ENCODE measurements at regions not wholly inside any gene's neighbourhood (a gene's known extent, or its start where the extent isn't known, plus 50 kb on each side); places are given as distances from the start of the nearest gene placed in this dataset.
"Not testable (repeated sequence)": the region's sequence is repeated elsewhere in the genome, so short reads cannot be mapped to it uniquely, and the experiment has no call there.

DNA sequence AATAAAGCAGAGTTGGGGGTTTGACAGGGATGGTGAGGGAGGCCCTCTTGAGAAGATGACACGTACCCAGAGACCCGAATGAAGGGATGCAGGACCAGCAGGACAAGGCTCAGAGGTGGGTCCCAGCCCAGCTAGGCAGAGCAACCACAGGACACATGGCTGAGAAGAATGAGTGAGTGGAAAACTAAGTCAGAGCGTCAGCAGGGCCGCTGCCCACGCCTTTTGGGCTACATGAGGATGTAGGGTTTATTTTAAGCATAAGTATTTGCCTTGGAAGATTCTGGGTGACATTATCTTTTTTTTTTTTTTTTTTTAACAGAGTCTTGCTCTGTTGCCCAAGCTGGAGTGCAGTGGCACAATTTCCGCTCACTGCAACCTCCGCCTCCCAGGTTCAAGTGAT, 176.0 kb downstream of the TMEM132E start:
- DNase-seq (ENCODE audit: low spot score): no peak
- in situ Hi-C loops (cut with MboI; ENCODE audit: low pct_unique_long_range_greater_than_20kb, low sequenced_read_pairs, unreplicated experiment): no loop called here

DNA sequence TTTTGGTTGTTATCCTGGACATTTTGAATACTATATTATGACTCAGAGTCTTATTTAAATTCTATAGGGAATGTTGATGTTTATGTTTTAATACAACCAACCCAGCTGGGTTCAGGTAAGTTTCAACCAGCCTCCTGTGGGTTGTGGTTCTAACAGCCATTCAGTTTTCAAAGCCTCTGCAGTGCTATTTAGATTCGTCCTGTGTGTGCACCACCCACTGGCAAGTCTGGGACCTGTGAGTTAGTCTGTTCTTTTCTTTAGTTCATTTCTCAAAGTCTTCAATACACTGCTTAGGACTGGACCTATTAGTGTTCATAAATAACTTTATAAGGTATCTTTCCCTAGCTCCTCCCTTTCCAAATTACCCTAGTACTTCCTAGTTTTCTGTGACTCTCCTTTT, 170.6 kb downstream of the TMEM132E start:
- TF ChIP-seq, protein P1, sequence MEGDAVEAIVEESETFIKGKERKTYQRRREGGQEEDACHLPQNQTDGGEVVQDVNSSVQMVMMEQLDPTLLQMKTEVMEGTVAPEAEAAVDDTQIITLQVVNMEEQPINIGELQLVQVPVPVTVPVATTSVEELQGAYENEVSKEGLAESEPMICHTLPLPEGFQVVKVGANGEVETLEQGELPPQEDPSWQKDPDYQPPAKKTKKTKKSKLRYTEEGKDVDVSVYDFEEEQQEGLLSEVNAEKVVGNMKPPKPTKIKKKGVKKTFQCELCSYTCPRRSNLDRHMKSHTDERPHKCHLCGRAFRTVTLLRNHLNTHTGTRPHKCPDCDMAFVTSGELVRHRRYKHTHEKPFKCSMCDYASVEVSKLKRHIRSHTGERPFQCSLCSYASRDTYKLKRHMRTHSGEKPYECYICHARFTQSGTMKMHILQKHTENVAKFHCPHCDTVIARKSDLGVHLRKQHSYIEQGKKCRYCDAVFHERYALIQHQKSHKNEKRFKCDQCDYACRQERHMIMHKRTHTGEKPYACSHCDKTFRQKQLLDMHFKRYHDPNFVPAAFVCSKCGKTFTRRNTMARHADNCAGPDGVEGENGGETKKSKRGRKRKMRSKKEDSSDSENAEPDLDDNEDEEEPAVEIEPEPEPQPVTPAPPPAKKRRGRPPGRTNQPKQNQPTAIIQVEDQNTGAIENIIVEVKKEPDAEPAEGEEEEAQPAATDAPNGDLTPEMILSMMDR (IDR thresholded peaks at IDR 0.05; ENCODE audit: extremely low read depth, insufficient read depth, missing control alignments): no peak
- in situ Hi-C loops (cut with MboI; ENCODE audit: low pct_unique_long_range_greater_than_20kb, low sequenced_read_pairs, unreplicated experiment): no loop called here
- DNase-seq (ENCODE audit: low spot score): no peak

More for the DNA sequence above, 176.0 kb downstream of the TMEM132E start:
- TF ChIP-seq, protein P1 (IDR thresholded peaks at IDR 0.05; ENCODE audit: extremely low read depth, insufficient read depth, missing control alignments): no peak

DNA sequence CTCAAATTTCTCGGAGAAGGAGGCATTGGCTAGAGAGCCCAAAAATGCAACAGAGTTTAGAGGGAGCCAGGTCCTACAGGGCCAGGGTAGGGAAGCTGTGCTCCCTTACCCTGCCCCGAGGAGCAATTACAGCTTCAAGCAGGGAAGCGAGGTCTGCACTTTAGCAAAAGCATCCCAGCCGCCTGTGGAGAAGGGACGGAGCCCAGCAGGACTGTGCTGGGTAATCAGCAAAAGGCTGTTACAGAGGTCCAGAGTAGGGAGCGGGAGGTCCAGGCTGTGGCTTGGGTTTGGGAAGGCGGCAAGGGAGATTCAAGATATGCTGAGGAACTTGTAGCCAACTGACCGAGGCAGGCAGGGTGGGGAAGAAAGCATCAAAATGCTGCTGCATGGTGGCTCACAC, 162.6 kb downstream of the TMEM132E start:
- in situ Hi-C loops (cut with MboI; ENCODE audit: low pct_unique_long_range_greater_than_20kb, low sequenced_read_pairs, unreplicated experiment): no loop called here
- TF ChIP-seq, protein P1 (IDR thresholded peaks at IDR 0.05; ENCODE audit: extremely low read depth, insufficient read depth, missing control alignments): no peak
- no peak for DNase-seq (ENCODE audit: low spot score)

DNA sequence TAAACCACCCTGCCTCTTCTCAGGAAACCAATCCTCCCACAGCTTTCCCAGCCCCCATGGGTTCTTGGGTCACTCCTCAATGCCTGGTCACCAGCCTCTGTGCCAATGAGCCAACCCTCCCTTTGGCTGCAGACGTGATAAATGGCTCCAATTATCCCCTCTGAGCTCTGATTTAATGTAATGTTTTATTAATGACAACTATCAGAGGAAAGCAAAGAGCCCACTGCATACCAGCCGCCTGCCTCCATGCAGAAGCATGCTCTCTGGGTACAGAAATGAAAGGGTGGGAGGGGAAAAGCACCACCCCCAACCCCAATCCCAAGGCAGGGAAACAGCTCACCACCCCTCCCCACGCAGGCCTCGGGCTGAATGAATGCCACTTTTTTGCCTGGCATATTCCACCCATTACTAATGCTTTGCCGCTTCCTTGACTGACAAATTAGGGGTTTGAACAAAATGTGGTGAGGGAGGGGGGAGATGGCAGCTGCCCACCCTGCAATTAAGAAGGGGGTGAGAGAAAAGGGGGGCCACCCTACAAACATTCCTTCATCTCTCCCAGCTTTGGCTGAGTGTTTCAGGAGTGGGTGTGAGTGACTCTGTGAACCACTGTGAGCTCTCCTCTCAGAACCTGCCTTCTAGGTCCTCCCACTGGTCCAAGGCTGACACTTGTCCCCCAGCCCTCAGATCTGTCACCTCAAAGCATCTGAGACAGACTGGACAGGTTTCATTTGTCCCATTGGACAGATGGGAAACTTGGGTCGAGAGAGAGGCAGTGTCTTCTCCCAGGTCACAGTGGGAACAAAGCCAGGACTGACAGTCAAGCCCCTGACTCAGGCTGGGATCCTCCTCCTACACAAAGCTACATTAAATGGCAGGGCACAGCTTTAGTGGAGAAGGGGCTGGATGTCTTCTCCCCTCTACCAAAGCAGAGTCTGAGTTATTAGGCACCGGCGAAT, 161.5 kb downstream of the TMEM132E start:
- DNase-seq (ENCODE audit: low spot score): no peak
- TF ChIP-seq, protein P1 (IDR thresholded peaks at IDR 0.05; ENCODE audit: extremely low read depth, insufficient read depth, missing control alignments): no peak
- in situ Hi-C loops (cut with MboI; ENCODE audit: low pct_unique_long_range_greater_than_20kb, low sequenced_read_pairs, unreplicated experiment): no loop called here

DNA sequence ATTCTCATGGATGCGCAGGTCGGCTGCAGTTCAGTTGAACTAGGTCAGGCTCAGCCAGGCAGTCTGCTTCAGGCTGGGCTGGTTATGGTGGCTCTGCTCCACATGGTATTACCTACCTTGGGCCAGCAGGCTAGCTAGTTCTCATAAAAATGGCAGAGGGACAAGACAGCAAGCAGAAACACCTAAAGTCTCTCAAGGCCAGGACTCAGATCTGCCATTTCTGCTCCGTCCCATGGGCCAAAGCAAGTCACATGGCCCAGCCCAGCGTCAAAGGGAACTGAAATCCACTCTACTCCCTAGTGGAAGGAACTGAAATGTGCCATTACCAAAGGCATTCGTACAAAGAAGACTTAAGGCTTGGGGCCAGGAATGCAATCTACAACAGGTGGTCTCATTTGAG, 160.0 kb downstream of the TMEM132E start:
- no peak for DNase-seq (ENCODE audit: low spot score)
- TF ChIP-seq, protein P1 (IDR thresholded peaks at IDR 0.05; ENCODE audit: extremely low read depth, insufficient read depth, missing control alignments): no peak
- in situ Hi-C loops (cut with MboI; ENCODE audit: low pct_unique_long_range_greater_than_20kb, low sequenced_read_pairs, unreplicated experiment): no loop called here

DNA sequence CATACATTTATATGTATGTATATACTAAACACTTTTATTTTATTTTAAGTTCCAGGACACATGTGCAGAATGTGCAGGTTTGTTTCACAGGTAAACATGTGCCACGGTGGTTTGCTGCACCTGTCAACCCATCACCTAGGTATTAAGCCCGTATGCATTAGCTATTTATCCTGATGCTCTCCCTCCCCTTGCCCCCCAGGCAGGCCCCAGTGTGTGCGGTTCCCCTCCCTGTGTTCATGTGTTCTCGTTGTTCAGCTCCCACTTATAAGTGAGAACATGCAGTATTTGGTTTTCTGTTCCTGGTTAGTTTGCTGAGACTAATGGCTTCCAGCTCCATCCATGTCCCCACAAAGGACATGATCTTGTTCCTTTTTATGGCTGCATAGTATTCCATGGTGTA, 158.3 kb downstream of the TMEM132E start:
- DNase-seq (ENCODE audit: low spot score); in situ Hi-C loops (cut with MboI; ENCODE audit: low pct_unique_long_range_greater_than_20kb, low sequenced_read_pairs, unreplicated experiment): not testable (repeated sequence)

DNA sequence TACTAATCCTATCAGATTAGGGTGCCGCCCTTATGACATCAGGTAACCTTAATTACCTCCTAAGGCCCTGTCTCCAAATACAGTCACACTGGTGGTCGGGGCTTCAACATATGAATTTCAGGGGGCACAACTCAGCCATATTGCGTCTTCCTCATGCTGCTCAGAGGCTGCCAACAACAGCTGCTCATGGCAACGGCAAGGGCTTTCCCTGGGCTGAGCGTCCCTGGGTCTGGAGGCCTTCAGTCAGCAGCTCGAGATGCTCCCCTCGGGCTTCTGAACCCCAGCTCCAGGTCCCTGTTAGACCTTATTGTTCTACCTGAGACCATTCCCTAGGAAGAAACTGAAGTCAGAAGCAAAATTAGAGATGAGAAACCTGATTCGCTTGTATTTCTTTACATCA, 157.2 kb downstream of the TMEM132E start:
- TF ChIP-seq, protein P1 (IDR thresholded peaks at IDR 0.05; ENCODE audit: extremely low read depth, insufficient read depth, missing control alignments): no peak
- DNase-seq (ENCODE audit: low spot score): no peak
- in situ Hi-C loops (cut with MboI; ENCODE audit: low pct_unique_long_range_greater_than_20kb, low sequenced_read_pairs, unreplicated experiment): no loop called here

All from GM13977 (cell line).